Stromal cell of bone marrow (primary cell): ENCODE measurements at regions not wholly inside any gene's neighbourhood (a gene's known extent, or its start where the extent isn't known, plus 50 kb on each side); places are given as distances from the start of the nearest gene placed in this dataset.
A peak's percentile ranks its signal among the peaks of the same experiment; 100 is the strongest.
"Not testable (repeated sequence)": the region's sequence is repeated elsewhere in the genome, so short reads cannot be mapped to it uniquely, and the experiment has no call there.

Source experiments
- DNase-seq: peaks from one replicate; pipeline ENCODE4 v3.0.0-alpha.2; 2012; ENCODE audit warnings: low read depth

- no peak for DNase-seq
Observed at GRCh38 chr6:25124216-25124715, 154.9 kb upstream of the CARMIL1 start.

DNA sequence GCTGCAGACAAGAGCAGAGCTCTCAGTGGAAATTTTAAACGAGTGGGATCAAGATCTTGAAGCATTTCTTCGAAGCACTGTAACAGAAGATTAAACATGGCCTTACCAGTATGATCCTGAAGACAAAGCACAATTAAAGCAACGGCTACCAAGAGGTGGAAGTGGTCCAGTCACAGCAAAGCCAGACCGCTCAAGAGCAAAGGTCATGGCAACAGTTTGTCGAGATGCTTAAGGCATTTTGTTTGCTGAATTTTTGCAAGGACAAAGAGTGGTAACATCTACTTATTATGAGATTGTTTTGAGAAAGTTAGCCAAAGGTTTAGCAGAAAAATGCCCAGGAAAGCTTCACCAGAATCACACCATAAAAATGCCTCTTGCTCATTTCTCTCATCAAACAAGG lies 153.4 kb upstream of the CARMIL1 start:
- no peak for DNase-seq

DNA sequence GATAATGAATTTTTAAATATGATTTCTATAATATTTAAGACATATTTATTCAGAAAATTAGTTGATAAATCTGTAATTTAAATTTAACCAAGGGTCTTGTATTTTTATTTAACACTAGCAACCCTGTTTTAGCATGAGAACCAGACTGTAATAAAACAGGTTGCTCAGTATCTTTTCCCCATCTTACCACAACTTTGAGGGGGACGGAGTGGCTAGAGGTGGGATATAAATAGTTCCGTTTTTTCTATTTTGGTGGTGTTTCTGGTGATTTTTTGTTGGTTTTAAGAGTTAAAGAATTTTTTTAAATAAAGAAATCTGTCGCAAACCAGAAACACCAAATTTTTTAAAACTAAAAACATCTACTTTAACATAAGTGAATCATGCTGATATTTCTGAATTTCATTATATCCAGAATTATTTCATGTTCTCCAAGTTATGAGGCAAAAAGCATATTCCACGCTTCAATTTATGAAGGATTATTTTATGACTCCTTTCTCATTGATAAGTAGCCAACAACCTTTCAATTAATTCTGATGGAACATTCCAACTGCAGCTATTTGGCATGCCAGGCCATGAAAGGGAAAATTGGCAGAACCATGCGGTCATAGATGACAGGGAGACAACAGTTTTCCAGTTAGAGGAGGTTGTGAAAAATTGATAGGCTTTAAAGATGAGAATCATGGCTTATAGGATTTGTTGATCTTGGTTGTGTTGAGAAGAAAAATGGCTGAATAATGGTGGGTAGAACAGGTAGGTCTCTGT lies 151.9 kb upstream of the CARMIL1 start:
- DNase-seq: no peak

DNA sequence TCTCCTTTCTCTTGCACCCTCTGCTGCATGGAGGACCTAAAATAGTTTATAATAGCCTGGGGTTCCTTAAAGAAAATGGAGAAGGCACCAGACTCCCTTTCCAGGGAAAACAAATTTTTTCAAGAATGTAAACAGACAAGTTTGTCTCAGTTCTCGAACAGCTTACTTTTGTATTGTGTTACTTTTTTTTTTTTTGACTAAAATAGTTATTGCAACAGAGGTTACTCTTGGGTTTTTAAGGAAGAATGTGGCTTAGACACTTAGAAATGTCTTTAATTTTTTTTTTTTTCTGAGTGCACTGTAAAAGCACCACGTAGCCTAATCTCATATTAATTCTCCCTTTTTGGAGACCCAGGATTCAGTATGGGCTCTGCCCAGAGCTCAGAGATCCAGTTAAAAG lies 148.7 kb upstream of the CARMIL1 start:
- DNase-seq: no peak

DNA sequence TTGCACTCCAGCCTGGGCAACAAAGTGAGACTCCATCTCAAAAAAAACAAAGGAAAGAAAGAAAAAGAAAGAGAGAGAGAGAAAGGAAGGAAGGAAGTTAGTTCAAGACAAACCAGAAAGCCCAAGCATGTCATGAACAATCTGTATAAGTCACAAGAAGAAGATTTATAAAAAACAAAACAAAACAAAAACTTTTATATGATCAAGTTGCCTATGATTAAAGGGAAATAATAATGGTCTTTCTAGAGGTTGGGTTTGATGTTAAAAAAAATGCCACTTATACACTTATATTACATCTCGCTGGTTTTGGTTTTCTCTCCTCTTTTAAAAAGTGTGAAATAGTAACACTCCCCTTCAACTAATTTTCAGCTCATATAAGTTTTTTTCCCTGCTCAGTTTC lies 146.2 kb upstream of the CARMIL1 start:
- no peak for DNase-seq

- no peak for DNase-seq
Observed at GRCh38 chr6:25133568-25133967, 145.6 kb upstream of the CARMIL1 start.

DNA sequence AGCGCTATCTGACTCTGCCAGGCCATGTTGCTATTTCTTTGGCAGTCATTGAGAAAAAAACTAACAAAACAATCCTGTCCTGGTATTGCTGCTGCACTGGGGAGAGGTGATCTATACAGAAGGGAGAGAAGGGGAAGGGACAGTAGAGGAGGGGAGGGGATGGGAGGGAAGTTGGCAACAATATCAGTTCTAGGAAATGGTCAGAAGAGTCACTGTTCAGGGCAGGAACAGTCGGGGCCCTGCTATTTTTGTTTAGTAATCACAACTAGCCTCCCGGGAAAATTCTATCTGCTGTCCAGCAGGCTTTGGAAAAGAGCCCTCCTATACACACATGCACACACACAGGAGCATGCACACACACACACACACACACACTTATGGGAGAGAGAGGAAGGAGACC lies 142.3 kb upstream of the CARMIL1 start:
- no peak for DNase-seq

GRCh38 chr6:25137480-25137879 lies 141.7 kb upstream of the CARMIL1 start:
- DNase-seq: no peak

DNA sequence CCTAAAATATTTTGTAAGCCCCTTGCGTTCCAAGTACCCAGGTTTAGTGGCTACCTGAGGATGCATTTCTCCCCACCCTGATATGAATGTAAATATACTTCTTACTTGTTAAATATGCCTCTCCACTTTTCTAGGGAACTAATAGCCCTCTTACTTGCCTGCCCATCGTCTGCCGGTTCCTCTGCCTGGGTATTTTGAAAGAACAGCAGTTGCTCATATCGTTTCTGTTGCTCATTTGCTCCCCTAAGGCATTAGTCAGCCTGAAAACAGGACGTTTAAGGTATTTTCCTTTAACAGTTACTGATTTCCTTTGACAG lies 141.3 kb upstream of the CARMIL1 start:
- DNase-seq: no peak

DNA sequence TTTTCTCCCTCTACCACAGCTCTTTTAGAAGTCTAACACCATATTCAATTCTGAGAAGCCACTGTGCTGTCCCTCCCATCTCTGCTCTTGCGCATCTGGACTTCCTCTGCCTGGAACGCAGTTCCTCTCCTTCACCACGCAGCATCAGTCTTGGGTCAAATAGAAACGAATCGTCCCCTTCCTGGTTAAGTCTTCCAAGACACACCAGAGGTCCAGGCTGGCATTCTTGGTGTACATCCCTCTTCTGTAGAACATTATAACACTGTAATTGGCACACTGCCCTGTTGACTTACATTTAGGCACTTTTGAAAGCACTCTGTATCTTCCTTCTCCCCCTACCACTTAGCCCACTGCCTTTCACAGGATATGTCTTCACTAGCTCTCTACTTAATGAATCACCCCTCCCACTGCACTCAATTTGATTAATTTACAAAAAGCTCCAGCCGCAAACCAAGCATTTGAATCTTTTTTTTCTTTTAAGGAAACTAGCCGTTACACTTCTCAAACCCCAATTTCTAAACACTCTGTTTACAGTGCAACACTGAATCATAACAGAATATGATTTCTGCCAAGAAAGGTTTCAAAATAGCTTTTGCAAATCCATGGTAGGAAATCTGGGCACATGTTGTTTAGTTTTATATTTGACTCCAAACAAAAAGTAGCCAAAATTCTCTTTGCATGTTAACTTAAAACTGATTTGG lies 140.8 kb upstream of the CARMIL1 start:
- DNase-seq: peak; percentile 74

DNA sequence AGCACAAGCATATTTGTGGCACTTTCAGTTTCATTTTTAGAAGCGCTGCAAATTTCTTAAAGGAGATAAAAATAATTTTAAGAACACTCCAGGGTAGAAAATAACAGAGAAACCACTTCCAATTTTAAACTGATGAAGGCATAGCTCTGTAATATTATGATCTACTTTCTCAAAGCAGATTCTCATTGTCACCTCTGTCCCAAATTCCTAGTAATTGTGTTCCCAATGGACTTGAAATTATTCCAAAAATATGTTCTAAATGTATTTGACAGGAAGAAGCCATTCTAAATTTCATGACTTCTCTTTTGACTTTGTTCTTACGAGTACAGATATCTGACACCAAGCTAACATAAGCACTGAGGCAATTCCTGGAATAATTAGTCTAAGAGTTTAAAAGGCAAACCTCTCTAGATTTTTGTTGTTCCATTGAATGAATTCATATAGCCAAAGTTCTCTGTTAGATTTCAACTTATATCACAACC lies 140.2 kb upstream of the CARMIL1 start:
- DNase-seq: no peak

GRCh38 chr6:25139608-25140007 lies 139.6 kb upstream of the CARMIL1 start:
- not testable (repeated sequence) for DNase-seq

DNA sequence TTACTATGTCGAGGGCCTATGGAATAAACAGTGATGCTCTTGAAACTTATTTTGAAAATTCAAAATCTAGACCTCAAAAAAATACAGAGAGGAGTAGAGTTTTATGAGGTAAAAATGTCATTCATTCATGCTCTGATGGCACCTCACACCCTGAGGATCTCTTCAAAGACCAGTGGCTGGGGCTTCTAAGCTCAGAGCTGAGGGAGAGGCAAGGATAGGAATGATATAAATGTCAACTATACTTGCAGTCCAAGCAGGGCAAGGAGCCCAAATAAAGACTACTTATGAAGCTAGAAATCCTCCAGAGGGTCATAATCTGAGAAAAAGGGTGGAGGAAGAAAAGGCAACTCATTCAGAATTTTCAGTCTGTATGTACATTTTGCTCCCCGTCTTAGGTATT lies 136.7 kb upstream of the CARMIL1 start:
- DNase-seq: no peak

DNA sequence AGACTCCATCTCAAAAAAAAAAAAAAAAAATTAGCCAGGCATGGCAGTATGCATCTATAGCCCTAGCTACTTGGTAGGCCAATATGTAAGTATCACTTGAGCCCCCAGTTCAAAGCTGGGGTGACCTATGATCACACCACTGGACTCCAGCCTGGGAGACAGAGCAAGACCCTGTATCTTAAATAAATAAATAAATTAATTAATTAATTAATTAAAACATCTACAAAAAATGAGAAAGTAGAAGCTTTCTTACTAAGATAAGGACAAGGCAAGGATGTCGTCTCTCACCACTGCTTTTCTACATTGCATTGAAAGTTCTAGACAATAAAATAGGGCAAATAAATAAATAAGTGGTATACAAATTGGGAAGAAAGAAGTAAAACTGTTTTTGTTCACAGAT lies 134.3 kb upstream of the CARMIL1 start:
- no peak for DNase-seq

- DNase-seq: no peak
Observed at GRCh38 chr6:25147223-25147622, 132.0 kb upstream of the CARMIL1 start.

DNA sequence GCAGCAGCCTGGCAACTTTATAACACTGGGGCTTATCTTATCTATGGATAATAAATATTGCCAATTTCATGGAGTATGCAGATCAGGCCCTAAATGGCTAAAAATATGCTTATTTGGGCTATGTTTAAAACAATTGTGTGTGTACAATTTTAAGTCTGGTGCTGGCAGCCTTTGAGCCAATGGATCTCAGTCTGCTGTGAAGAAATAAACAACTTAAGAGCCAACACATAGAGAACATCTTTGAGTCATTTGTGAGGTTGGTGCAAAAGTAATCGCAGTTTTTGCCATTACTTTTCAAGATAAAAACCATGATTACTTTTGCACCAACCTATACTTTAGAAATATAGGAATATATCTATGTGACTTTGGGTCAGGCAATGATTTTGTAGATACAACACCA lies 129.1 kb upstream of the CARMIL1 start:
- DNase-seq: no peak

DNA sequence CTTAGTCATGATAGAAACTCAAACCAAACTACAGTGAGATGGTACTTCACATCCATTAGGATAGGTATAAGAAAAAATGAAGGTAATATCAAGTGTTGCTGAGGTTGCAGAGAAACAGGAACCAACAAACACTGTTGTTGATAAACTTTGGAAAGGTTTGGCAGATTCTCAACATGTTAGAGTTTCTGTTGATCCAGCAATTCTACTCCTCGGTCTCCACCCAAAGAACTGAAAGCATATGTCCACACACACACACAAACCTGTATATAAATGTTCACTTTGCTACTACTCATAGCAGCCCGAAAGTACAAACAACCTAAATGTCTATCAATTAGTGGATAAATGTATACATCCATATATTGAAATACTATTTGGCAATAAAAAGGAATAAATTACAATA lies 128.3 kb upstream of the CARMIL1 start:
- no peak for DNase-seq

- DNase-seq: no peak
Observed at GRCh38 chr6:25153079-25153478, 126.1 kb upstream of the CARMIL1 start.

- no peak for DNase-seq
Observed at GRCh38 chr6:25154034-25154596, 125.1 kb upstream of the CARMIL1 start.

DNA sequence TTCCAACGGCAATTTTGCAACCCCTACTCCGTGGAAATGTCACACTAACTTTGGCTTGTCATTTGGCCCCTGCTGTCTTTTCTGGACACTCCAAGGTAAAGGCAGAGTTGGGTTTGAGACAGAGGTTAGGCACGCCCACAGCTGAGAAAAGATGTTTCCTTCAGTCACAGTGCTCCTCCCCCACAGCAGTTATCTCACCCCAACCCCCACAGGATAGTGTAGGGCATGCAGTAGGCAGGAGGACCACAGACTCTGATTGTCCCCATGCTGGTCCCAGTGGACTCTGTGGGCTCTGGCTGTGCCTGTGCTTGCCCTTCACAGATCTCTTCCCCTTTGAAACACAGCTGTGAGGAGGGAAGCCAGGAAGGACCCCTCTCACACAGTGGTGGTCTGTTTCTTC lies 124.0 kb upstream of the CARMIL1 start:
- DNase-seq: no peak

DNA sequence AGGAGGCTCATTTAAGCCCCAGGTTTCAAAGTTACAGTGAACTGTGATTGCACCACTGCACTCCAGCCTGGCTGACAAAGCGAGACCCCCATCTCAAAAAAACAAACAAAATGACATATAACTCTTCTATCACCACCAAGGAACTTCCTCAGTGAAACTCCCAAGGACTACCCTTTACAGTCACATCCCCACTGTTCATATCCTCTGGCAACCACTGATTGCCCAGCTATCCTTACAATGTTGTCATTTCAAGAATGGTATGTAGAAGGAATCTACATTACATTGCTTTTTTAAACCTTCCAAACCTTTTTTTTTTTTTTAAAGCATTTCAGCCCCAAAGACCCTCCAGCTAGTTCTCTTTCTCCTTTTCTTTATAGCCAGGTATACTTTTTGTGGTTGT lies 123.1 kb upstream of the CARMIL1 start:
- no peak for DNase-seq

GRCh38 chr6:25157183-25157582 lies 122.0 kb upstream of the CARMIL1 start:
- DNase-seq: no peak

DNA sequence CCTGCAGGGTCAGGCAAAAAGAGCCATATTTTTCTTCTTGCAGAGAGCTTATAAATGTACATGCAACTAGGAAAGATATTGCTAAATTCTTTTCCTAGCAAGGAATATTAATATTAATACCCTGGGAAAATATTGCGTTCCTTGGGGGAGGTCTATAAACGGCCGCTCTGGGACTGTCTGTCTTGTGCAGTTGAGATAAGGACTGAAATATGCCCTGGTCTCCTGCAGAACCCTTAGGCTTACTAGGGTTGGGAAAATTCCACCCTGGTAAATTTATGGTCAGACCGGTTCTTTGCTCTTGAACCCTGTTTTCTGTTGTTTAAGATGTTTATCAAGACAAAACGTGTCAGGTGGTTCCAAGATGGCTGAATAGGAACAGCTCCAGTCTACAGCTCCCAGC lies 121.3 kb upstream of the CARMIL1 start:
- no peak for DNase-seq
